ENCODE measurements at regions not wholly inside any gene's neighbourhood (a gene's known extent, or its start where the extent isn't known, plus 50 kb on each side); places are given as distances from the start of the nearest gene placed in this dataset.
A peak's percentile ranks its signal among the peaks of the same experiment; 100 is the strongest.

- TF ChIP-seq CTCF (IDR thresholded peaks at IDR 0.05; ENCODE audit: low read depth, low read length), result no peak
- DNase-seq (ENCODE audit: low read depth in 2 of 2), result peak in 1 of 2 donors; percentile 19
- no peak overlapping the region for H3K4me3 ChIP-seq (replicated peaks in 1 of 2; ENCODE audit: low read depth in 2 of 2, low read length in 2 of 2)
Observed at GRCh38 chr12:115384391-115384790, 700.4 kb upstream of the TBX3 start.

- DNase-seq (ENCODE audit: low read depth in 2 of 2), result peak; percentile 67 to 88
- TF ChIP-seq CTCF (IDR thresholded peaks at IDR 0.05; ENCODE audit: low read depth, low read length), result no peak
- no peak overlapping the region for H3K4me3 ChIP-seq (replicated peaks in 1 of 2; ENCODE audit: low read depth in 2 of 2, low read length in 2 of 2)
Observed at GRCh38 chr12:115383668-115384067, 699.7 kb upstream of the TBX3 start.

GRCh38 chr12:115382681-115383080 is 698.7 kb upstream of the TBX3 start:
- no peak for TF ChIP-seq CTCF (IDR thresholded peaks at IDR 0.05; ENCODE audit: low read depth, low read length)
- DNase-seq (ENCODE audit: low read depth in 2 of 2), result no peak

GRCh38 chr12:115380546-115381120 is 696.7 kb upstream of the TBX3 start:
- H3K4me3 ChIP-seq (replicated peaks in 1 of 2; ENCODE audit: low read depth in 2 of 2, low read length in 2 of 2), result no peak overlapping the region
- DNase-seq (ENCODE audit: low read depth in 2 of 2), result no peak
- no peak for TF ChIP-seq CTCF (IDR thresholded peaks at IDR 0.05; ENCODE audit: low read depth, low read length)

More at GRCh38 chr12:115382681-115383080, 698.7 kb upstream of the TBX3 start:
- no peak overlapping the region for H3K4me3 ChIP-seq (replicated peaks in 1 of 2; ENCODE audit: low read depth in 2 of 2, low read length in 2 of 2)

GRCh38 chr12:115378291-115378690 is 694.3 kb upstream of the TBX3 start:
- DNase-seq (ENCODE audit: low read depth in 2 of 2), result peak in 1 of 2 donors; percentile 11
- H3K4me3 ChIP-seq (replicated peaks in 1 of 2; ENCODE audit: low read depth in 2 of 2, low read length in 2 of 2), result no peak overlapping the region
- TF ChIP-seq CTCF (IDR thresholded peaks at IDR 0.05; ENCODE audit: low read depth, low read length), result no peak

GRCh38 chr12:115377779-115378178 is 693.8 kb upstream of the TBX3 start:
- no peak for DNase-seq (ENCODE audit: low read depth in 2 of 2)
- TF ChIP-seq CTCF (IDR thresholded peaks at IDR 0.05; ENCODE audit: low read depth, low read length), result no peak
- no peak overlapping the region for H3K4me3 ChIP-seq (replicated peaks in 1 of 2; ENCODE audit: low read depth in 2 of 2, low read length in 2 of 2)

- no peak for DNase-seq (ENCODE audit: low read depth in 2 of 2)
- no peak overlapping the region for H3K4me3 ChIP-seq (replicated peaks in 1 of 2; ENCODE audit: low read depth in 2 of 2, low read length in 2 of 2)
- no peak for TF ChIP-seq CTCF (IDR thresholded peaks at IDR 0.05; ENCODE audit: low read depth, low read length)
Observed at GRCh38 chr12:115377230-115377629, 693.3 kb upstream of the TBX3 start.
